A549 (cell line): ENCODE measurements at regions not wholly inside any gene's neighbourhood (a gene's known extent, or its start where the extent isn't known, plus 50 kb on each side); places are given as distances from the start of the nearest gene placed in this dataset.

Experiments used
- ATAC-seq, 2 experiments: fragments of 200-7000 bp in 1 of 2; fragments of >200 bp in 1 of 2; cut with Nextera tagmentation in 1 of 2; cut with Tn5 transposase in 1 of 2; 3 replicates each; pipeline versions ENCODE4 v1.8.0 to v1.9.1; 2018 to 2020; ENCODE audit warnings: mild to moderate bottlenecking in 1 of 2, moderate library complexity in 1 of 2
- CTCF ChIA-PET: fragments of 300-600 bp; sonication (Branson Sonifier 250); formaldehyde crosslinking; extraction: SDS; loops from one replicate; lab custom pipeline; 2021; ENCODE audit warnings: antibody characterized with exemption, inconsistent platforms; lab: Yijun Ruan, JAX
- POLR2A ChIA-PET: fragments of 350-600 bp; formaldehyde crosslinking; extraction: SDS; loops from one replicate; lab custom pipeline; 2021; ENCODE audit warnings: antibody characterized with exemption, inconsistent platforms; lab: Yijun Ruan, JAX
- DNase-seq, 2 experiments: peaks; one replicate each; pipeline versions ENCODE4 v3.0.0 to v3.0.0-alpha.2; 2011 to 2016; ENCODE audit warnings: low read depth in 1 of 2, low spot score in 1 of 2
- FAIRE-seq: peaks from 2 replicates; lab custom pipeline; 2011; peaks lifted over from hg19 to GRCh38; lab: Jason Lieb, UNC
- H3K27ac ChIP-seq, 2 experiments: fragments of >200 bp; sonication (Bioruptor Twin); formaldehyde crosslinking; 3 replicates each; pipeline ENCODE4 v1.5.1; 2016 to 2017
- H3K4me1 ChIP-seq: fragments of >200 bp; sonication (Bioruptor Twin); formaldehyde crosslinking; 3 replicates; pipeline ENCODE4 v1.6.1; 2016
- H3K4me2 ChIP-seq: fragments of >200 bp; sonication (Bioruptor Twin); formaldehyde crosslinking; 3 replicates; pipeline ENCODE4 v1.6.1; 2016
- H3K4me3 ChIP-seq: fragments of >200 bp; sonication (Bioruptor Twin); formaldehyde crosslinking; 3 replicates; pipeline ENCODE4 v1.5.1; 2016
- H3K9me3 ChIP-seq: fragments of >200 bp; sonication (Bioruptor Twin); formaldehyde crosslinking; 3 replicates; pipeline ENCODE4 v1.6.1; 2016
- BCL3 ChIP-seq: fragments of >200 bp; sonication (Bioruptor Twin); formaldehyde crosslinking; IDR thresholded peaks from 3 replicates; pipeline ENCODE4 v1.6.1; 2016
- CEBPB ChIP-seq, 2 experiments: fragments of >200 bp in 1 of 2; sonication (Bioruptor Twin) in 1 of 2; formaldehyde crosslinking in 1 of 2; IDR thresholded peaks; 2 replicates each; pipeline ENCODE4 v1.6.1; 2012 to 2016
- EHF ChIP-seq: fragments of 250-450 bp; sonication (Bioruptor Pico); IDR thresholded peaks from 2 replicates; pipeline ENCODE4 v1.5.0; 2020; ENCODE audit warnings: mild to moderate bottlenecking
- ELK1 ChIP-seq: fragments of 150-350 bp; IDR thresholded peaks from 2 replicates; pipeline ENCODE4 v1.6.1; 2014; ENCODE audit warnings: low read depth, mild to moderate bottlenecking, low read length
- EP300 ChIP-seq, 2 experiments: fragments of >200 bp; sonication (Bioruptor Twin); formaldehyde crosslinking; IDR thresholded peaks; 2 replicates in 1 of 2; 3 replicates in 1 of 2; pipeline ENCODE4 v1.6.1; 2016 to 2017
- FOSB ChIP-seq: fragments of 250-450 bp; sonication (Bioruptor Pico); IDR thresholded peaks from 2 replicates; pipeline ENCODE4 v1.5.0; 2020; ENCODE audit warnings: mild to moderate bottlenecking, moderate library complexity
- FOSL2 ChIP-seq, 2 experiments: fragments of 450-650 bp in 1 of 2; fragments of >200 bp in 1 of 2; sonication (Bioruptor Twin) in 1 of 2; formaldehyde crosslinking; IDR thresholded peaks; 2 replicates each; pipeline versions ENCODE4 v1.5.0 to v1.6.1; 2016 to 2020; ENCODE audit warnings: mild to moderate bottlenecking in 1 of 2, moderate library complexity in 1 of 2
- FOXS1 ChIP-seq: fragments of 250-450 bp; sonication (Bioruptor Pico); IDR thresholded peaks from 2 replicates; pipeline ENCODE4 v1.5.0; 2020; ENCODE audit warnings: mild to moderate bottlenecking, moderate library complexity
- HDAC2 ChIP-seq: fragments of 200-600 bp; sonication (generic); IDR thresholded peaks from 2 replicates; pipeline ENCODE4 v1.6.1; 2016
- HMGXB4 ChIP-seq: fragments of 250-450 bp; sonication (Bioruptor Pico); IDR thresholded peaks from 2 replicates; pipeline ENCODE4 v1.5.0; 2021; ENCODE audit warnings: mild to moderate bottlenecking, moderate library complexity, borderline replicate concordance
- JUN ChIP-seq, 2 experiments: fragments of >200 bp; sonication (Bioruptor Twin); formaldehyde crosslinking; IDR thresholded peaks; 2 replicates in 1 of 2; 3 replicates in 1 of 2; pipeline ENCODE4 v1.6.1; 2016 to 2017
- KDM5A ChIP-seq: fragments of 200-600 bp; sonication (generic); IDR thresholded peaks from 2 replicates; pipeline ENCODE4 v1.6.1; 2016; ENCODE audit warnings: antibody characterized with exemption, mild to moderate bottlenecking
- MAFK ChIP-seq: fragments of 450-650 bp; IDR thresholded peaks from 2 replicates; pipeline ENCODE4 v1.6.1; 2014; ENCODE audit not compliant: partially characterized antibody
- MAZ ChIP-seq: fragments of 150-350 bp; IDR thresholded peaks from 2 replicates; pipeline ENCODE4 v1.6.1; 2014; ENCODE audit warnings: antibody characterized with exemption, low read depth, low read length, borderline replicate concordance
- NR3C1 ChIP-seq: fragments of >200 bp; sonication (Bioruptor Twin); formaldehyde crosslinking; IDR thresholded peaks from 3 replicates; pipeline ENCODE4 v1.6.1; 2017
- PBX3 ChIP-seq: IDR thresholded peaks from 2 replicates; pipeline ENCODE4 v1.6.1; 2012
- RARB ChIP-seq: fragments of 250-450 bp; sonication (Bioruptor Pico); IDR thresholded peaks from 2 replicates; pipeline ENCODE4 v1.8.0; 2021; ENCODE audit warnings: mild to moderate bottlenecking, moderate library complexity
- RCOR1 ChIP-seq: fragments of 150-350 bp; IDR thresholded peaks from 2 replicates; pipeline ENCODE4 v1.6.1; 2014; ENCODE audit warnings: antibody characterized with exemption, low read length, low read depth
- REST ChIP-seq: fragments of 200-600 bp; sonication (generic); IDR thresholded peaks from 2 replicates; pipeline ENCODE4 v1.6.1; 2016; ENCODE audit warnings: antibody characterized with exemption, mild to moderate bottlenecking, moderate library complexity
- RNF2 ChIP-seq: fragments of 200-600 bp; sonication (generic); IDR thresholded peaks from 2 replicates; pipeline ENCODE4 v1.6.1; 2016; ENCODE audit warnings: low read depth, mild to moderate bottlenecking, antibody characterized with exemption, moderate library complexity, borderline replicate concordance
- SMC3 ChIP-seq: fragments of >200 bp; sonication (Bioruptor Twin); formaldehyde crosslinking; IDR thresholded peaks from 3 replicates; pipeline ENCODE4 v1.6.1; 2018; ENCODE audit warnings: inconsistent platforms
- SREBF2 ChIP-seq: fragments of 450-650 bp; IDR thresholded peaks from 2 replicates; pipeline ENCODE4 v1.6.1; 2014; ENCODE audit warnings: mild to moderate bottlenecking, moderate library complexity
- TFCP2L1 ChIP-seq: fragments of 250-450 bp; sonication (Bioruptor Pico); IDR thresholded peaks from 2 replicates; pipeline ENCODE4 v1.5.0; 2021; ENCODE audit warnings: mild to moderate bottlenecking
- TP53 ChIP-seq: fragments of 250-450 bp; sonication (Bioruptor Pico); IDR thresholded peaks from 2 replicates; pipeline ENCODE4 v1.5.0; 2021; ENCODE audit warnings: mild to moderate bottlenecking, moderate library complexity
- USF2 ChIP-seq: fragments of 450-650 bp; IDR thresholded peaks from 2 replicates; pipeline ENCODE4 v1.6.1; 2014; ENCODE audit warnings: antibody characterized with exemption
- ZFP36 ChIP-seq: fragments of 450-650 bp; IDR thresholded peaks from 2 replicates; pipeline ENCODE4 v1.6.1; 2014; ENCODE audit warnings: borderline replicate concordance; ENCODE audit not compliant: partially characterized antibody
- WGBS: methylation state at CpG from one replicate; pipeline ENCODE4 v1.1.6; 2017; ENCODE audit errors: missing lambda C conversion rate; 5-methylcytosine and 5-hydroxymethylcytosine counted together

- Histone ChIP-seq H3K4me3 (no peak overlapping the region), H3K9me3 (no peaks in the 10 kb centered on the region), H3K4me2 (no peak overlapping the region), H3K4me1 (no peaks in the 10 kb centered on the region), H3K27ac (no peak overlapping the region)
- WGBS: 72% methylated on average over 3 of the region's 3 CpGs
- CTCF ChIA-PET: interaction anchor here (0.8 kb wide), 1 partner anchor 77 kb away, joined by 4 read pairs; no protein-coding TSS in a partner anchor
- POLR2A ChIA-PET: no interaction called here
- ATAC-seq (no peak; a peak in 1 of 6 replicates), FAIRE-seq (no peak), DNase-seq (no peak)
- TF ChIP-seq FOXS1 (CRISPR knock-in tag): no peak
- TF ChIP-seq SMC3: no peak
Measured at GRCh38 chr10:91150631-91151030, 69.8 kb upstream of the PCGF5 start.

GRCh38 chr10:91153508-91153907 is 67.0 kb upstream of the PCGF5 start:
- no peak for DNase-seq
- no peak for TF ChIP-seq TP53 (CRISPR knock-in tag)
- TF ChIP-seq PBX3: no peak
- TF ChIP-seq NR3C1: no peak
- no peak for TF ChIP-seq FOSB
- TF ChIP-seq HDAC2: no peak
- no peak for TF ChIP-seq ZFP36
- no peak for TF ChIP-seq KDM5A
- TF ChIP-seq MAZ: no peak
- TF ChIP-seq TFCP2L1: no peak
- no peak for TF ChIP-seq EHF (CRISPR knock-in tag)
- no peak for TF ChIP-seq ELK1
- no peak for TF ChIP-seq RARB (CRISPR knock-in tag)
- 93% methylated on average over 25 of the region's 29 CpGs for WGBS
- no peak for ATAC-seq
- CTCF ChIA-PET: interaction anchor here (1.0 kb wide), 1 partner anchor 9 kb away, joined by 3 read pairs; no protein-coding TSS in a partner anchor
- Histone ChIP-seq H3K4me2 (no peak overlapping the region), H3K27ac (no peak overlapping the region), H3K4me1 (no peaks in the 10 kb centered on the region), H3K4me3 (no peak overlapping the region), H3K9me3 (no peaks in the 10 kb centered on the region)
- no peak for FAIRE-seq
- POLR2A ChIA-PET: no interaction called here

GRCh38 chr10:91154842-91155241 is 65.6 kb upstream of the PCGF5 start:
- Histone ChIP-seq H3K4me3 (no peak overlapping the region), H3K27ac (no peak overlapping the region), H3K9me3 (no peaks in the 10 kb centered on the region), H3K4me2 (no peak overlapping the region), H3K4me1 (no peaks in the 10 kb centered on the region)
- CTCF ChIA-PET: no interaction called here
- ATAC-seq: no peak
- FAIRE-seq: peak; percentile 70
- POLR2A ChIA-PET: no interaction called here
- 38% methylated on average over 2 of the region's 2 CpGs for WGBS
- no peak for DNase-seq
- TF ChIP-seq TP53 (CRISPR knock-in tag): no peak
- TF ChIP-seq SMC3: no peak
- TF ChIP-seq FOXS1 (CRISPR knock-in tag): no peak
- no peak for TF ChIP-seq HMGXB4 (CRISPR knock-in tag)
- no peak for TF ChIP-seq SREBF2
- TF ChIP-seq USF2: no peak
- TF ChIP-seq RNF2: no peak
- TF ChIP-seq JUN (IDR thresholded peaks at IDR 0.05): no peak
- no peak for TF ChIP-seq RCOR1
- no peak for TF ChIP-seq MAFK
- no peak for TF ChIP-seq BCL3
- no peak for TF ChIP-seq REST
- TF ChIP-seq CEBPB (IDR thresholded peaks at IDR 0.05): no peak
- no peak for TF ChIP-seq MAZ
- TF ChIP-seq FOSL2 (IDR thresholded peaks at IDR 0.05): no peak
- no peak for TF ChIP-seq FOSL2 (CRISPR knock-in tag; IDR thresholded peaks at IDR 0.05)
- TF ChIP-seq EP300 (IDR thresholded peaks at IDR 0.05): no peak
